ENCODE measurements at regions not wholly inside any gene's neighbourhood (a gene's known extent, or its start where the extent isn't known, plus 50 kb on each side); places are given as distances from the start of the nearest gene placed in this dataset.

DNA sequence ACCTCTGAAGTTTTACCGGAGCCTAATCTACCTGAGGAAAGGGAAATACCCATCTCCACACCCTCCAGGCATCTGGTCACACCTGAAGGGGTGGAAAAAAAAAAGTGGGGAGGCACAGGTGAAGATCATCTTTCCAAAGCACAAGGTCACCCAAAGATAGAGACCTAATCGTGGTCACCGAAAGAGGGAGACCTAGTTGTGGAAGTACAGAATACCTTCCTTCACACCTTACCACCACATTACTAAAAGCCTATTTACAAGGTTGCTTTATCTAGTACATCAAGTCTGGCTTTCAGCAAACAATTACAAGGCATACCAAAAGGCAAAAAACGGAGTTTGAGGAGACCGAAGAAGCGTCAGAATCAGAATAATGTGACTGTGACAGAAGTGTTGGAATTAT is 110.0 kb upstream of the ARPP21 start:
- DNase-seq: no peak

DNA sequence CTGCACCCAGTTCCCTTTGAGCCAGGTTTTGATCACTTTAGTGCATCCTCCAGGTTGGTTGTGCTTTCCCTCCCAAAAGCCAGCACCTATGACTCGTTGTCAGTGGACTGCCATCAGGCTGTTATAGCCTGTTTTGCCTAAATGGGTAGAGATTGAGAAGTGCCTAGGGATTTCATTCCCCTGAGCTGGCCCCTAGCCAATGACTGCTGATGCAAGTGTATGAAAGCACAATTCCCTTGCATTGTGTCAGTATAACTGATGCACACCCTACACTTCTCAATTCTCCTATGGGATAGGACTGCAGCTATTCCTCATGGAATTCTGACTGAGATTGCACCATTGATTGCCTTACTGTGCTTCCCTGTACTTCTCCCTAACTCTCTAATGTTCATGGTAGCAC is 102.1 kb upstream of the ARPP21 start:
- DNase-seq: no peak

- no peak for DNase-seq
Measured at GRCh38 chr3:35544976-35545375, 94.3 kb upstream of the ARPP21 start.

GRCh38 chr3:35549690-35550089 is 89.6 kb upstream of the ARPP21 start:
- no peak for DNase-seq

GRCh38 chr3:35562141-35562540 is 77.2 kb upstream of the ARPP21 start:
- no peak for DNase-seq

DNA sequence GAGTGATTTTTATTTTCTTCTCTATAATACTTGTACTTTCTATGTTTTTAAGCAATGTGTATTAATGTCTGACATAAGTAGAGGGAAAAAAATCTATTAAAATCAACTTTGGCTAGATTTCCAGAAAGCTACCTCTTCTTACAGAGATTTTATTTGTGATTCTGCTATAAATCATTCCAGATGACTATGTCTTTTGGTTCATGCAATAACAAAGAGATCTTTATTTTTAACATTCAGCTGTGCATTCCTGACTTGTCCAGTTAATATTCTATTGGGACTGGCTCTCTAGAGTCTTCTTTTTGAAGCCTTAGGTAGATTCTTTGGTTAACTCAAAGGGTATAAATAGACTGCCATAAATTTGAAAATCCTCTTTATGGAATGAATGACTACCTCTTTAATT is 74.3 kb upstream of the ARPP21 start:
- no peak for DNase-seq
